ENCODE measurements at regions not wholly inside any gene's neighbourhood (a gene's known extent, or its start where the extent isn't known, plus 50 kb on each side); places are given as distances from the start of the nearest gene placed in this dataset.

- no peak for DNase-seq
These were observed 69.8 kb downstream of the CD83 start for GRCh38 chr6:14187406-14187805.

- no peak for DNase-seq
These were observed 71.5 kb downstream of the CD83 start for GRCh38 chr6:14189074-14189473.

GRCh38 chr6:14190191-14190928, 72.8 kb downstream of the CD83 start:
- DNase-seq = no peak

- DNase-seq = no peak
These were observed 73.3 kb downstream of the CD83 start for GRCh38 chr6:14190929-14191224.

- DNase-seq = no peak
These were observed 74.2 kb downstream of the CD83 start for GRCh38 chr6:14191761-14192160.

GRCh38 chr6:14192216-14192788, 74.7 kb downstream of the CD83 start:
- DNase-seq = no peak

GRCh38 chr6:14193524-14193923, 76.0 kb downstream of the CD83 start:
- DNase-seq = no peak

- no peak for DNase-seq
These were observed 76.9 kb downstream of the CD83 start for GRCh38 chr6:14194483-14194882.

DNA sequence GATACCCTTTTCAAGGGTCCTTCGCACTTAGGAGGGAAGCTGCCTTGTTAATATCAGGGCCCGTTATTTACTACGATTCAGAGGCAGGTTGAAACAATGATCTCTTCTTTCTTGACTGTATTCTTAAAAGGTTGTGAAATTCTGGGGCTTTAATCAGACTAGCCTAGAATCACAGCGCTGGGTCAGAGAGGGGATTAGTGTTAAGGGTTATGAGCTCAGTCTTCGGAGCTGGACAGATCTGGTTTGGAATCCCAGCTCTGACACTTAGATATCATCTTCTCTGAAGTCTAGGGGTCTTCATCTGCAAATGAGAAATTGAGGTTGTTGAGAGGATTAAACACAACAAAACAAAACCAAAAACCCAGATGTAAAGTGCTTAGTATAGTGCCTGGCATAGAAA, 77.4 kb downstream of the CD83 start:
- DNase-seq = no peak

GRCh38 chr6:14196026-14196425, 78.5 kb downstream of the CD83 start:
- DNase-seq = no peak

DNA sequence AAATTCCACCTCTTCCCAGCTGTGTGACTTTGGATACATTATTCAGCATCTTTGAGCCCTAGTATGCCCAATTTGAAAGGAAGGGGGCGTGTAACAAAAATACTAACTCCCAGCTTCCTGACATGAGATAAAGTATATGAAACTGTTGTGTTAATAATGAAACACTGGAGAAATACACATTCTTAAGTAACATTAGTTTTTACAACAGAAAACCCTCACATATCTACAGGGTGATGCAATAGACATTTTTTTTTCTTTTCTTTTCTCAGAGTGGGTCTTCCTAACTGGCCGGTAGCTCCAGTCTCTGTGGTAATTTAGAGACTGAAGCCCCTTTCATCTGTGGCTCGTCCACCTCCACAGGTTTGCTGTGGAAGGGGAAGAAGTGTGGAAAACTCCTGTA, 79.5 kb downstream of the CD83 start:
- DNase-seq = no peak

DNA sequence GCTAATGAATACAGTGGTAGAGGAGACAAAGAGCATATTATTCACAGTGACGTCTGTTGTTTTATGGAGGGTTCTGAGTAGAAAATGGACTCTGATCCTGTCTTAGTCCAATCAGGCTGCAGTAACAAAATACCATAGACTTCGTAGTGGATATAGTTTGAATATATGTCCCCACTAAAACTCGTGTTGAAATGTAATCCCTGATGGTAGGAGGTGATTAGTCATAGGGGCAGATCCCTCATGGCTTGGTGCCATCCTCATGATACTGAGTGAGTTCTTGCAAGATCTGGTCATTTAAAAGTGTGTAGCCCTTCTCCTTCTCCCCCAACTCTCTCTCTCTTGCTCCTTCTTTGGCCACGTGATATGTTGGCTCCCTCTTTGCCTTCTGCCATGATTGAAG, 82.5 kb downstream of the CD83 start:
- DNase-seq = no peak

- DNase-seq = no peak
These were observed 85.4 kb downstream of the CD83 start for GRCh38 chr6:14202947-14203346.

DNA sequence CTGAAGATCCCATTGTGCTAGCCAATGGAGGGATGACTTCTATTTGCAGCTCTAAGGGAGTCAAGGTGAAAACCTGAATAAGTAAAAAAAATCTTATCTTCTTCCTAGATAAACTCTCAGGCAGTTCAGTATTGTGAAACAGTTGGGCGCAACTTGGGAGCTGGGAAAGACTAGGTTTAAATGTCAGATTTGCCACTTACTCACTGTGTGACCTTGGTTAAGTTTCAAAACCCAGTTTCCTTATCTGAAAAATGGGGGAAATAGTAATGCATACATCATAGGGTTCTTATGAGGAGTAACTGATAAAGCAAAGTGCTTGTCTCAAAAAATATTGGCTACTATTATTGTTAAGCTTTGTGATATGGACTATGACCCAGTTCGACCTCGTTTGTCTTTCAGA, 88.8 kb downstream of the CD83 start:
- no peak for DNase-seq

- no peak for DNase-seq
These were observed 89.9 kb downstream of the CD83 start for GRCh38 chr6:14207448-14207847.

GRCh38 chr6:14209000-14209399, 91.4 kb downstream of the CD83 start:
- DNase-seq = no peak

DNA sequence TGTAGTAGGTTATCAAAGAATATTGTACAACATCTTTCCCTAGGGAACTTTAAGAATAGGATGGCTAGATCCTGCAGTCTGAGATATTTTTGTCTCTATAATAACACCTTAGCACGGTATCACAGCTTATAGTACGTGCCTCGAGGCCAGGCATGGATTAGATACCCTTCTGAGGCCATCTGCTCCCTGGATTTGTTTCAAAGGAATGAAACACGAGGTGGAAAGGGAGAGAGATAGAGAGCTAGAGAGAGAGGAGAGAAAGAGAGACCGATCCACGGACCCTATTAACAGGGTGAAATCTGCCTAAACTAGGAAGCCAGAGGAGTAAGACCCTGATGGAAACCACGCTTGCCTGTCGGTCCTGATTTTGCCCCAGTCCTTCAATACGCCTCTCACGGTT, 92.5 kb downstream of the CD83 start:
- no peak for DNase-seq

GRCh38 chr6:14210663-14211561, 93.3 kb downstream of the CD83 start:
- peak; percentile 59 for DNase-seq

DNA sequence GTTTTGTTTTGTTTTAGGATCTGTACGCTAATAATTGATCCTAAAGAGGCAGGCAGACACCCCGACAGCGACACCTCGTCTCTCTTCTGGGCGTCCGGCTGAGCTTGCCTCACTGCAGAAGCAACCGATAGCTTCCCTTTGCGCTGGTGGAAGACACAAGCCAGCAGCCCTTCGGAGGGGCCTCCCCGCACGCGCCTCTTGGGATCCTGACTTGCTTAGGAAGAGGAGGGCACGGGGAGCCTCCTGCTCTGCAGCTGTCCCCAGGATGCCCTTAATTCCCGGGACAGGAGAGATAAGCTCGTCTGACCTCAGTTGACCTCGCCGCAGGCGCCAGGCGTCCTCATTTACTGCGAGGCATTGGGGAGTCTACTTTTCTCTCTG, 94.0 kb downstream of the CD83 start:
- no peak for DNase-seq

GRCh38 chr6:14212020-14212419, 94.4 kb downstream of the CD83 start:
- DNase-seq = no peak

DNA sequence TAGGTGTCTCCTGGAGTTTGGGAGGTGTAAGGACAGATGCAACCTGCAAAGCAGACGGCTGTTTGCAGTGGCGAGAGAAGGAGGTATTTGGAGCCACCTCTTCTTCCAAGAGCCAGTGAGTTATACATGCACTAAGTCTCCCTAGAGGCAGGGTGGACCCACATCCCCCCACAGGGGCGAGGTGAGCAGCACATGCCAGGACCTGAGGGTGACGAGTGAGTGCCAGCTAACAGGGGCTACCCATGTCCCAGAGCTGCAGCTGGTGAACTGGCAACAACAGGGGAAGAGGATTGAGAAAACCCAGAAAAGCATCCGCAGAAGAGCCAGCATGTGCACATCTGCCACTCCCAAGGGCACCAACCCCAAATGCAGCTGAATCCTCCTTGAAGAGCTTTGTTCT, 95.1 kb downstream of the CD83 start:
- DNase-seq = no peak

DNA sequence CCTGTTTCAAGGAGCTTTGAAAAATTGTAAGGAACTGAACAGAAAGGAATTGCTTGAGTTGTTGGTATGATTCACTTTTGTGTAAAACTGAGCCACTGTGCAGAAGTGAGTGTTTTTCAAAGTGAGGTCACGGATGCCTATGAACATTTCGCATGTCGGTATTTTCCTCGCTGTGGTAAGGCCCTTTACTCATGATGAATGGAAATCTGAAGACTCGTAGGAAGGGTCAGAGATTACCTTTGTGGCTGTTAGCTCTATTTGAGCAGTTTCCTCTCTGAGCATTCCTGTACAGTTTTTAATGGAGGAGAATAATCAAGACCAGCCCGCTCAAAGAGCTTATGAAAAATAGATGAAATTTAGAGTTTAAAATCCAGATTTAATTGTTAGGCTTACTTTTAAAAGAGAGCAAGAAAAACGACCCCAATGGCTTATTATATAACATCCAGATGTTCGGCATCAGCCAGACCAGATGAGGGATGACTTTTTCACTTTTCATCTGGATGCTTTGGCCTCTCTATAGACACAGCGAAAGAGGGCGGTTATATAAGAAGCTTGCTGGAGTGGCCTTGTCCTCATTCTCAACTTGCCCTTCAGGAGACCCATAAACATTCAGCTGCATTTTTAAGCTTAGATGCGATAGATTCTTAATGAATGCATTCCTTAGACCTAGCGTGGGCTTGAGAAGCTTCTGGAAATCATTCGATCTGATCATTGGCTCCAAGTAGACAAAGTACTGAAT, 99.5 kb downstream of the CD83 start:
- no peak for DNase-seq

DNA sequence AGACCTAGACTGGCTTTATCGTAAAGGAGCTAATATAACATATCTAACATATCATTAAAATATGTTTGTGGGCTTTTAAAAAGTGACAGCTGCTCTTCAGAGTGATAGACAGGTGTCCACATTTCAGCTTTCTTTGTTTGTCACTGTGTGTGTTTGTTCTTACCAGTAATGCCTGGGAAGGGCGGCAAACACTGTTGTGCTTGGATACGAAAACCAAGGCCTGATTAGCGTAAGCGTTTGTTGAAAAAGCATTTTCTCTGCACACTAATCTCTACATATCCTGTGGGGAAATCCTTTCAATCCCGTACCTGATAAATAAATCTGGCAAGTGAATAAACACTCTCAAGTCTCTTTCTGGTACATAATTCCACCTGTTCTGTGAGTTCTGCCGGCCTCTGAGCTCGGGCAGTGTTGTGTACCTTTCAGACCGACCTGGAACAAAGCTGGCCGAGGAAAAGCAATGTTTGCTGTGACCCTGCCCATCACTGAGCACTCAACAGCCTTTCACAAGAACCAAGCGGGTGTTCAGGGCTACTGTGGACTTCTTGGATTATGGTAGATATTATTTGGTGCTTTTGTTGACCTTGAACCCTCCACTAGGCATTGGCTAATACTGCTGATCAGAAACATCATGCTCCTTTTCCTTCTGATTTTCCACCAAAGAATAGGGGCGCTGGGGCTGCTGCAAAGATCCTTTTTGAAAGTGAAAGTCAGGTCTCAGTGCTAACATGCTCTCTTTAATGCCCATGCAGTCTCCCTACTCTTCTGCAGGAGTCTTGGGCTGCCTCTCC, 100.4 kb downstream of the CD83 start:
- DNase-seq = no peak
